ENCODE measurements at regions not wholly inside any gene's neighbourhood (a gene's known extent, or its start where the extent isn't known, plus 50 kb on each side); places are given as distances from the start of the nearest gene placed in this dataset.

- DNase-seq (ENCODE audit: low spot score), result no peak
Measured at GRCh38 chr5:167229751-167230150, 1061.7 kb upstream of the WWC1 start.

GRCh38 chr5:167230414-167230813, 1061.0 kb upstream of the WWC1 start:
- no peak for DNase-seq (ENCODE audit: low spot score)

DNA sequence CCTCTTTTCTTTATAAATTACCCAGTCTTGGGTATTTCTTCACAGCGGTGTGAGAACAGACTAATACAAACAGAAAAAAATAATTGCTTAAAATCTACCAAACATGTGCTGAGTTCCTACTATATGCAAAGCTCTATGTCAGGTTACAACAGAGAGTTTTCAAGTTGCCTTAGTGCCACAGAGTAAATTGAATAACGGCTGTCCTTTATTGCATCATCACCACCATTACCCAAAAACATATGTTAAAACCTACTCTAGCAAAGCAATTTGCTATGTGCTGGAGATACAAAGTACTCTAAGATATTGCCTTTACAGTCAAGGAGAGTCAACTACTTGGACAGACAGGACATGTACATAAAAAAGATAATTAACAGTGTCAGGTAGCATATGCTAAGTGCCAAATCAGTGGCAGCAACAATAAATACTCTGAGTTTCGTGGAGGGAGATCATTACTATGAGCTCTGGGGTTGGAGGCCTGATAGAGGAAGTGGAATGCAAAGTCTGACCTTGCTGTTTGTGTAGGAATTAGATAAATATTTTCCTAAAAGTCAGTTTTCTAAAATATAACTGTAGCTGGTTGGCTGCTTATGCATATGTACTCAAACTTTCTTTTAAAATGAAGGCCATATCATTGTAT, 1058.7 kb upstream of the WWC1 start:
- DNase-seq (ENCODE audit: low spot score), result no peak

- DNase-seq (ENCODE audit: low spot score), result no peak
Measured at GRCh38 chr5:167233507-167234220, 1057.8 kb upstream of the WWC1 start.

DNA sequence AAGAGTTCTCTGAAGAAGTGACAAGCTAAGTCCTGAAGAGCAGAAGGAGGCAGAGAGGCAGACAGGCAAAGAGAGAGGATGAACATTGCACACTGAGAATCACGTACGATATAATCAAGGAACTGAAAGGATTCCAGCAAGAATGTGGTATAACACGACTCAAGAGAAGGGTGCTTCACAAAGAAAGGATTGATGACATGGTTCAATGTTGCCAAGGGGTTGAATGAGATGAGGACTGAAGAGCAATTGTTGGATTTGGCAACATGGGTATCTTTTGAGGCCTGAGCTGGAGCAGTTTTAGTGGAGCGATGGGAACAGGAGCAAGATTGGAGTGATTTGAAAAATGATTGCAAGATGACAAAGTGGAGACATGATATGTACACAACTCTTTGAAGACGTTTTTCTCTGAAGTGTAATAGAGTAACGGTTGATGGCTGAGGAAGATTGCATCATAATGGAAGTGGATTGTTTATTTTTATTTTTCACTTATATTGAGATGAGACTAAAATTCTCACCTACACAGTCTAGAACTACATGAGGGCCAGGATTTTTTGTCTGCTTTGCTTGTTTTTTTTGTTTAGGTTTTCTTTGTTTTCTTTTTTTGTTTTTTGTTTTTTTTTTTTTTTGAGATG, 1049.9 kb upstream of the WWC1 start:
- DNase-seq (ENCODE audit: low spot score), result no peak

GRCh38 chr5:167242701-167243100, 1048.7 kb upstream of the WWC1 start:
- no peak for DNase-seq (ENCODE audit: low spot score)

DNA sequence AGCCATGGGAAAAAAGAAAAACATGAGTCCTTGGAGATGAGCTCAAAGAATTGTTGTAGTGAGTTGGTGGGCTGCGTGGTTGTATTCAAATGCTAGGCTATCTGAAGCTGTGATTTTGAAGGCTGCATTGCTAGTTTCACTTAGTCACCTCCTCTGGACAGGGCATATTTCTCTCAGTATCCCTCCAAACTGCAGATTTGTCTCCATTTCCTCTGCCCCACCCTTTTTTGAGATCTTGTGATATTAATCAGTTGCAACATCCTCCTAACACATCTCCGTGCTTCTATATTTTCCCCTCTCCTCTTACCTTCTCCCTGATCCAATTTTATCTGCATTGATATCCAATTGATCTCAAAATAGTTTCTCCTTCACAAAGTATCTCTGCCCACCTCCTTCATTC, 1048.0 kb upstream of the WWC1 start:
- DNase-seq (ENCODE audit: low spot score), result no peak

GRCh38 chr5:167244583-167244982, 1046.9 kb upstream of the WWC1 start:
- DNase-seq (ENCODE audit: low spot score), result no peak

DNA sequence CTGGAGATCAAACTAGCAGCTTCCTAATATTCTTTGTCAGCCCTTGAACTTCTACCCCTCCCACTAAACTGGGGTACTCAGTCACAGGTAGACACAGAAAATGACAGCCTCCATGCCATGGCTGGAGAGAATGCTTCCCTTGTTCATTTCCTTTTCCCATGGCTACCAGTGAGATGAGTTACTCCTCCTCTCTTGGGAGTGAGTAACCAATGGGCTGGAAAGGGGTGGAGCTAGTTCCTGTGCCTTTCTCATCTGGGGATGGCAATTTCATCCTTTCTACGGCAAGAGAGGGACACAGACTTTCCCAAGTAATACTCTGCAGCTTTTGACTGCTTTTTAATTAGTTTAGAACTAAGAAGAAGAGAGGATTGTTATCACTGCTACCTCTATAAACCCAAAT, 1045.6 kb upstream of the WWC1 start:
- no peak for DNase-seq (ENCODE audit: low spot score)

GRCh38 chr5:167247816-167248215, 1043.6 kb upstream of the WWC1 start:
- no peak for DNase-seq (ENCODE audit: low spot score)

DNA sequence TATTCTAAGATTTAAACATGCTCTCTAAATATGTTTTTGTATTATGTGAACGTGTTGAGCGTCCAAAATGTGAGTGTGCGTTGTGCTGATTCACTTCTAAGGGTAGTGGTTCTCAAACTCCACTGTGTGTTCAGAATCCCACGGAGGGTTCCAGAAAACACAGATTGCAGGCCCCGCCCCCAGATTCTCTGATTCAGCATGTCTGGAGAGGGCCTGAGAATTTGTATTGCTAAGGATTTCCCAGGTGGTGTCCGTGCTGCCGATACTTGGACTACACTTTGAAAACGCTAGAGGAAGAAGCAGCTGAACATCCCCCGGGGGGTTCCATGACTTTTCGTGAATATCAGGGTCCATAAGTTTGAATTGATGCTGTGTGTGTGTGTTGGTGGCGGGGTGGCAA, 1043.2 kb upstream of the WWC1 start:
- DNase-seq (ENCODE audit: low spot score), result no peak

DNA sequence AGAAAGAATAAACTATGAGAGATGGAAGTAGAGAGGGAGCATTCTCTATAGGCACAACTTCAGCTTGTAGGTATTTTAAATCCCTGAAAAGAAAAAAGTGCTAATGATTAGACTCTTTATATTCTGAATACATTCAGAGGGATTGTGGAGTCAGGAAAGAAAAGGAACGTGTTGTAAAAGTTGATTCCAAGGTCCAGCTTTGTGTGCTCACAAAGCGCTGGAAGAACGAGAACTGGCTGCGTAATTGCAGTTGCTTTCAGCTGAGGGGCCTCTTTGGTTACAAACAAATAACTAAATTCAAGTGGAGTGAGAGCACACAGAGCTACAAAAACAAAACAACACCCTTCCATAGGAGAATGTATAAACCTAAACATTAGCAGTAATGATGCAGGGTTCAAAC, 1040.4 kb upstream of the WWC1 start:
- DNase-seq (ENCODE audit: low spot score), result no peak

- DNase-seq (ENCODE audit: low spot score), result no peak
Measured at GRCh38 chr5:167254132-167254531, 1037.3 kb upstream of the WWC1 start.

DNA sequence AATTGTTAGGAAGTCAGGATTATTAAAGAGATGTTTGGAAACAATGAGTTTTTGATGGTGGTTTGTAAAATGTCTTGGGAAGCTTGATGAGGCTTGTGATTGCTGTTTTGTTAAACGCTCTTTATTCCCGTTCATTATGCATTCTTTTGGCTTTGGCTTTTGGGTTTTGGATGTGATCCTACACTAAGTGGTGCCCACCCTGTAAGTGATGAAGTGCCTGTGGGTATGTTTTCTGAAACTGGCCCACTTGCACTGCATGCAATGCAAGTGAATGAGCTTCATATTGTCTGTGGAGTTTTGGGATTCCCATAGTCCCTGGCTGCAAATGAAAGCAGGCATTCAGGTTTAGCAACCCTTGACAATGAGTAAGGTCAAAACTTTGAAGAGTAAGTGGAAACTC, 1035.5 kb upstream of the WWC1 start:
- no peak for DNase-seq (ENCODE audit: low spot score)

DNA sequence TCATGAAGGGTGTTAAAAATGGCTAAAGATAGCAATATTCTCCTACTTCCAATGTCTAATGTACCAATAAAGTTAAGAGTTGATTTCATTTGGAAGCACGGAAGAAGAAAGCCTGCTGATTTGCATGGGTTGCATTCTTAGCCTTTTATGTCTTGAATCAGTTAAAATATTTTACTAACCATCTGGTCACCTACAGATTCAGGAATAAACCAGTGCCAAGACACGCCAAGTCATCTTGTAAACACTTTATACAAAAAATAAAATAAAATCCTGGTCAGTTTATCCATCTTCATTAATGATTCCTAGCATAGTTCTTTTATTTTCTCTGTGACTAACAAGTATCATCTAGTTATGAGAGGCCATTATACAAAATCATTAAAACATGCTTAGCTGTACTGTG, 1031.6 kb upstream of the WWC1 start:
- no peak for DNase-seq (ENCODE audit: low spot score)

DNA sequence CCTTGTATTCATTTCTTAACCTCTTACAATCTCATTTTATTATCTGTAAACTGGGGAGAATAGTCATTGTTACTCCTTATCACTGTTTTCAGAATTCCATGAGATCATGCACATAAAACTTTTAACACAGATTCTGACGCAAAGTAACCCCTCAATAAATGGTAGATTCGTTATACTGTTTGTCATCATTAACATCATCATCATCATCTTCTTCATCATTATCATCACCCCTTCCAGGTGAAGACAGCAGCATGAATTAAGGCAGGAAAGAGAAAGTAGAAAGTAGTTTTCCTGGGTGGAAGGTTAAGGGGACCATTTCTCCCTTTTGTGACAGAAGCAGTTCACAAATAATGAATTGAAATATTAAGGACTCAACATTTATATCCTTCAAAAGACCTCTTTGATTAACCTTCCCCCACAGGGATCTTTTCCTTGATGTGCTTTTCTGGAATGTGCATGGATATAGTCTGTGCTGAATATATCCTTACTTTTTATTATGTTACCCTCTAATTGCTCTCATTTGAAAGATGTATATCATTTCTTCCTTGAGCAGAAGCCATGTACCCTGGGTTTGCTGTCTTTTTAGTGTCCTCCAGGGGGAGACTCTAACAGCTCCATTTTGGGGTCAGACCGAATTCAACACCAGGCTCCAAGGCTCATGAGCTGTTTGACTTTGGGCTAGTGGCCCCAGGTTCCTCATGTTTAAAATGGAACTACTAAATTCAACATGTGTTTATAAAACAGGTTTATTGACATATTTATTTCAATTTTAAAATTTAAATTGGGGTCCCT, 1029.9 kb upstream of the WWC1 start:
- DNase-seq (ENCODE audit: low spot score), result no peak

DNA sequence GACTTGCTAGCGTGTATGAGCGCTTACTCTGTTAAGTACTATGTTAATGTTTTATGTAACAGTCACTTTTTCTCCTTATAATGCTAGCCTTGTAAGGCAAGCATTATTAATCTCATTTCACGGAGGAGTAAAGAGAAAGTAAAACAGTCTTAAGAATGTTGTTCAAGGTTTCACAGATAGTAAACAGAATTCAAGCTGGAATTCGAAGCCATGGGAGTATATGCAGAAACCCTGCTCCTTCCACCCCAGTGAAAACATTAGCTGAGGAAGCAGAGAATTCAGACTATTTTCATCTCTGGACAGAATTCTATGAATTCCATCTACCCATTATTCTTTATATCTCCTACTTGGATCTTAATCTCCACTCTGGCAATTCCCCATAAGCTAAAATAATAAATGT, 1028.3 kb upstream of the WWC1 start:
- DNase-seq (ENCODE audit: low spot score), result no peak

DNA sequence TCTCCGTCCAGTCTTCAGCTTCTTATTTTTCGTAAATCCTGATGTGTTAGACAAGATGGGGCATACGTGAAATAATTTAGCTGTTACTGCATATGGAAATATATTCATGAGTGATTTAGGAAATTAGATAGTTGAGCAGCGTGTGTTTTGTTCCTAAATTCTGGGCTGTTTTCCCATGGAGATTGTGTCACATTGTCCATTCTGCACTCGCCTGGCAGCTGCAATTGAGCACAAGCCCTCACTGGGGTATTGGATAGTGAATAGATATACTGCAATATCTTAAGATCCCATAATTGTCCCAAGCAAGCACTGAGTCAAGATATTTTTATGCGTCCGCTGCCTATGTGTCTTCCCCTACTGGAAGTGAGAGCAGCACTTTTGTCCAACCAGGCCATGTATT, 1027.1 kb upstream of the WWC1 start:
- DNase-seq (ENCODE audit: low spot score), result no peak

GRCh38 chr5:167268337-167268736, 1023.1 kb upstream of the WWC1 start:
- DNase-seq (ENCODE audit: low spot score), result no peak

GRCh38 chr5:167269146-167269545, 1022.3 kb upstream of the WWC1 start:
- DNase-seq (ENCODE audit: low spot score), result no peak

- DNase-seq (ENCODE audit: low spot score), result no peak
Measured at GRCh38 chr5:167271081-167271480, 1020.4 kb upstream of the WWC1 start.

- DNase-seq (ENCODE audit: low spot score), result no peak
Measured at GRCh38 chr5:167271511-167271910, 1019.9 kb upstream of the WWC1 start.

GRCh38 chr5:167280111-167280510, 1011.3 kb upstream of the WWC1 start:
- DNase-seq (ENCODE audit: low spot score), result no peak

Data from hepatic stellate cell (primary cell).